Putamen (tissue), 1 donor: ENCODE measurements at regions not wholly inside any gene's neighbourhood (a gene's known extent, or its start where the extent isn't known, plus 50 kb on each side); places are given as distances from the start of the nearest gene placed in this dataset.
"Not testable (repeated sequence)": the region's sequence is repeated elsewhere in the genome, so short reads cannot be mapped to it uniquely, and the experiment has no call there.

Experiments used
- DNase-seq: peaks from one replicate; pipeline ENCODE4 v3.0.0-alpha.2; 2016; ENCODE audit warnings: low spot score

GRCh38 chr13:87206708-87207107, 464.5 kb upstream of the SLITRK5 start:
- no peak for DNase-seq

DNA sequence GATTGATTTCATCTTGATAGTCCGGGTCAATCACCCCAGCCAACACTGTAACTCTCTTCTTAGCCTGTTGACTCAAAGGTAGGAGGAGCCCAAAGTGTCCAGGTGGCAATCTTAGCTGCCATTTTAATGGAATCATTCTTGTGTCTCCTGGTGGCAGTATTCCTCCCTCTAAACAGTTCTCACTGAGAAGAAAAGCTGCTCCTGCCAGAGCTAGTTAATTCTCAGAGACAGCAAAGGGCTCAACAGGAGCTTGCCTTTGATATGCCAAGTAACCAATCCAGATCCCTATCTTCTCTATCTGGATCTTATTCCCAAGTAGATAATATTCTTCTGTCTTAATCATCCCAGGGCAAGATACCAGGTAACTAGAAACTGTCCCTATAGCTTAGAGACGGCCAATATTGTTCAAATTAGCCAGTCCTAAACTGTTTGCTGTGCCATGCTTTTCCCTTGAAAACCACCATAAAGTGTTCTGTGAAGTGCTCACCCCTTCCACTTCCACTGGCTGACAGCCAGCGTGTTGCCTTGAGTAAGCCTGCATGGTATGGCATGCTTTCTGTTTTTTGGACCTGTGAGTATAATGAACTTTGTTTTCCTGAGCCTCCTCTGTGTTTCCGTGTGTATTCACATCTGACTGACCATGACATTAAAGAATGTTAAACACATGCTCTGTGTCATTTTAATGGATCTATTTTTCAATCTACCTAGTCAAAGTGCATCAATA, 463.7 kb upstream of the SLITRK5 start:
- DNase-seq, result no peak

DNA sequence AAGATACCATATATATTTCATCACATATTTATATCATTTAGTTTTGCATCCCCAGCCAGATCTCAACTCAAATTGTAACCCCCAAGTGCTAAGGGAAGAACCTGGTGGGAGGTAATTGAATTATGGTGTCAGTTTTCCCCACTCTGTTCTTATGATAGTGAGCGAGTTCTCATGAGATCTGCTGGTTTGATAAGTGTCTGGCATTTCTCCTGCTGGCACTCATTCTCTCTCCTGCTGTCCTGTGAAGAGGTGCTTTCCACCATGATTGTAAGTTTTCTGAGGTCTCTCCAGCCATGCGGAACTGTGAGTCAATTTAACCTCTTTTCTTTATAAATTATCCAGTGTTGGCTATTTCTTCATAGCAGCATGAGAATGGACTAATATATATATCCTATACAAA, 462.5 kb upstream of the SLITRK5 start:
- DNase-seq, result no peak

GRCh38 chr13:87234981-87235380, 436.2 kb upstream of the SLITRK5 start:
- DNase-seq, result no peak

DNA sequence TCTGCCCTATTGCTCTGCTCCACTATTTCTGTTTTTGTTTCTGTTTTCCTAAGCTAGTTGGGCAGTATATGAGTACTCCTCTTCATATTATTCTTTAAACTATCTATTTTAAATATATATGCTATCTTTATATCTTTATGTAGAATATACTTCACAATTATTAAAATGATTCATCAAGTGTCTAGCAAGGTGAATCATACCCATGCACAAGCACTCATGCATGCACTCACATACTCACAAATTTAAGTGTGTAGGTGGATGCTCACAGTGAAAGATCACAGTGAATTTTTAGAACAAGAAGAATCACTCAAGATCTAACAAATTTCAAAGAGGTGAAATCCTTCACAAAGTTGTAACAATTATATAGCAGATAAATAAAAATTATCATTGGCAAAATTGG, 435.6 kb upstream of the SLITRK5 start:
- DNase-seq, result peak; percentile 2

GRCh38 chr13:87244256-87244890, 426.8 kb upstream of the SLITRK5 start:
- no peak for DNase-seq

DNA sequence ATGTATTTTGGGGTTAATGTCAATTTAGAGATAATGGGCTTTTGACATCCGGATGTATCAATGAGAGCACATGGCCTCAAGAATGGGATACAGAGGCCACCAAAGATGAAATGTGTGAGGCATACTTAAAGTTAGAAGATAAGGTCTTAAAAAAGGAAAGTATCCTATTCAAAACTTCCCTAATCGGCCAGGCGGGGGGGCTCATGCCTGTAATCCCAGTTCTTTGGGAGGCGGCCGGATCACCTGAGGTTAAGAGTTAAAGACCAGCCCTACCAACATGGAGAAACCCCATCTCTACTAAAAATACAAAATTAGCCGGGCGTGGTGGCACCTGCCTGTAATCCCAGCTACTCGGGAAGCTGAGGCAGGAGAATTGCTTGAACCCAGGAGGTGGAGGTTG, 421.3 kb upstream of the SLITRK5 start:
- not testable (repeated sequence) for DNase-seq

- no peak for DNase-seq
Measured at GRCh38 chr13:87255394-87255793, 415.8 kb upstream of the SLITRK5 start.

DNA sequence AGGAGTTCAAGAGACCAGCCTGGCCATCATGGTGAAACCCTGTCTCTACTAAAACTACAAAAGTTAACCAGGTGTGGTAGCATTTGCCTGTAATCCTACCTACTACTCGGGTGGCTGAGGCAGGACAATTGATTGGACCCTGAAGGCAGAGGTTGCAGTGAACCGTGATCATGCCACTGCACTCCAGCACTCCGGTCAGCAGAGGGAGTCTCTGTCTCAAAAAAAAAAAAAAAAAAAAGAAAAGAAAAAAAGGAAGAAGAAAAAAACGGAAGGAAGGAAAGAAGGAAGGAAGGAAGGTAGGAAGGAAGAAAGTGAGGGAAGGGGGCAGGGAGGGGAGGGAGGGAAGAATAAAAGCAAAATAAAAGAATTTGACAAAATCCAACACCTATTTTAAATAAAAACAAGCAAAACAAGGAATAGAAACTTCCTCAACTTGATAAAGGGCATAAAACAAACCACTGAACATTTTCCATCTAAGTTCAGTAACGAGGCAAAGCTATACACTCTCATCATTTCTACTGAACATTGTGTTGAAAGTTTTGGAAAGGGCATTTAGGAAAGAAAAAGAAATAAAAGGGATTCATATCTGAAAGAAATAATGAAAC, 411.6 kb upstream of the SLITRK5 start:
- DNase-seq, result no peak

DNA sequence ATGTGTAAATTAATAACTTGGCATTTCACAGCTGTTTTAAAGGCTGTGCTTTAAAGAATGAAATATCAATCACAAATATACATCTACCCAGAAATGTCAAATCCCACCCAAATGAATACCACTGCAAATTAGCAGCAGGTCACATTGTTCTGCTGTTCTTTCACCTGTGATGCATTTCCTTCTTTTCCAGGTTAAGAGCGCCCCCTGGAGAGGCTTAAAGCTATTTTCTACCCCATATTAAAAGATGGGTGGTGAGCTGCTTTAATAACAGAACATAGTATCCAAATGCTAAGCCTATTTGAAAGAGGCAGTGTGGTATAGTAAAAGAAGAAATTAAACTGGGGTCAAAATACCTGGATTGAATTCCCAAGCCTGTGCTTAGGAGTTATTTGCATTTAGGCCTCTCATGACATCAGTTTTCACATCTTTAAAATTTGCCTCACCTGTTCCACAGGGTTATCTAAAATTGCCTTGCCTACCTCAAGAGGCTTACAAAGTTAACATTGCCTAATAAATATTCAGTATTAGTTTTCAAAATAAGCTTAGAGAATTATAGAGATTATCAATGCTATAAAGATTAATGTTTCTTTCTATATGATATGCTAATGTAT, 396.9 kb upstream of the SLITRK5 start:
- DNase-seq, result peak; percentile 10

DNA sequence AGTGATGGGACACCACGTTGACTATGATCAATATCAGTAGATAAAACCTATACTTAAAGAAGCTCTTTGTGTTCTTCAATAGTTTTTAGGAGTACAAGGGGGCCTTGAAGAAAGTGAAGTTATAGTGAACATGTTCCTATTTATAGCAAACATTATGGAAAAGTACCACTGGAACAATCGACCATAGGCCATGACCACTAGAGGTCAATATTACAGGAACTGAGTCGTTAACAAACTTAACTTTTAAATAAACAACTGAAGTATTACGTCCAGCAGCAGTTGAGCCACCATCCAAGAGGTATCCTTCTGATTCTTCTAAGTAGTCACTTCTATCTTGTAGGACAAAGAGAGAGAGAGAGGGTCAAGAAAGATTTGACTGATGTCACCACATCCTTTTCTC, 391.0 kb upstream of the SLITRK5 start:
- DNase-seq, result no peak

DNA sequence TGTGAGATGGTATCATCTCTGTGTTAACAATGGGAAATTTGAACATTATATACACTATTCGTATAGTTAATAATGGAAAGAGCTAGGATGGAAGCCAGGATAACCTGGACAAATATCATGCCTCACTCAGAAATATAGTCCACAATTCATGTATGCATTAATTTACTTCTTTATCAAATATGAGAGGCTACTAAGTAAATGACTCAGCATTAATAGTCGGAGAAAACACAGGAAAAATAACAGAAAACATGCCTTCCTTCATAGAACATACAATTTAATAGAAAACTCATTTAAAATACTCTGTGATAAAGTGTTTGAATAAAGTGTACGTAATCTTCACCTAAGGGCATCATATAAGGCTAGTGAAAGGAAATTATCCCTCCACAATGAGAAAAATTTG, 383.4 kb upstream of the SLITRK5 start:
- DNase-seq, result no peak

- DNase-seq, result no peak
Measured at GRCh38 chr13:87295636-87296035, 375.5 kb upstream of the SLITRK5 start.

- DNase-seq, result no peak
Measured at GRCh38 chr13:87302034-87302433, 369.1 kb upstream of the SLITRK5 start.

- no peak for DNase-seq
Measured at GRCh38 chr13:87302931-87303330, 368.2 kb upstream of the SLITRK5 start.

- no peak for DNase-seq
Measured at GRCh38 chr13:87311165-87311564, 360.0 kb upstream of the SLITRK5 start.

GRCh38 chr13:87314822-87315221, 356.3 kb upstream of the SLITRK5 start:
- DNase-seq, result no peak

- DNase-seq, result no peak
Measured at GRCh38 chr13:87322386-87322785, 348.8 kb upstream of the SLITRK5 start.

DNA sequence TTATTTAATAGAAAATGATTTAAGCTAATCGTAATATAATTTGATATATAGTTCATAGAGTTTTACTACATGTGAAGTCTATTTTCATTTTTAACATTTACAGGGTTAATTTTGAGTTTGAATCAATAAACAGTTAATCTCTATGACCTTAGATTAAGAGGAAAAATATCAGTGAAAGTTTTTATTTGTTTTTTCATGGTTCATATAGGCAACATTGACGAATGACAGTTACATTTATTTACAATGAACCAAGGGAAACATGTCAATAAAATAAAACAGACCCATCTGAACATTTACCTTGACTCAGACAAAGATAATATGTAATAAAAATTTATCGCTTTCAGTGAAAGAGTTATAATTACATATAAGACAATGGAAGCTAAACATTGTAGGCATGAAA, 346.6 kb upstream of the SLITRK5 start:
- no peak for DNase-seq

DNA sequence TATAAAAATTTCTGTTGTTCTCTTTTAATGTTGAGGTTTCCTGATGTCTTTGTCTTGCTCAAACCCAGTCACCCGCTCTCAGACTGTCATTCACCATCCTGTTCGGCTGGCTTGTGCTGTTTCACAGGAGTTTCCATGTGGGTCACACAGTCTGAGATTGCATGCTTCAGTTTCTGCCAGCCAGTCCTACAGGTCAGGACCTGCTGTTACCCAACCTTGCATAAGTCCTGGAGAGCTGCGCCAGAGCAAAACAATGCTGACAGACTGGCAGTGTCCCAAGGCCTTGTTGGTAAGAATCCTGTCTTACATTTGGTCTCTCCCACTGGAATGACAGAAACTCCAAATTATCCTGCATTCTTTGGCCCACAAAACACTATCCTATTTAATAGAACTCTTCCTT, 340.0 kb upstream of the SLITRK5 start:
- no peak for DNase-seq

GRCh38 chr13:87333599-87333998, 337.6 kb upstream of the SLITRK5 start:
- no peak for DNase-seq

GRCh38 chr13:87334176-87334575, 337.0 kb upstream of the SLITRK5 start:
- DNase-seq, result no peak

DNA sequence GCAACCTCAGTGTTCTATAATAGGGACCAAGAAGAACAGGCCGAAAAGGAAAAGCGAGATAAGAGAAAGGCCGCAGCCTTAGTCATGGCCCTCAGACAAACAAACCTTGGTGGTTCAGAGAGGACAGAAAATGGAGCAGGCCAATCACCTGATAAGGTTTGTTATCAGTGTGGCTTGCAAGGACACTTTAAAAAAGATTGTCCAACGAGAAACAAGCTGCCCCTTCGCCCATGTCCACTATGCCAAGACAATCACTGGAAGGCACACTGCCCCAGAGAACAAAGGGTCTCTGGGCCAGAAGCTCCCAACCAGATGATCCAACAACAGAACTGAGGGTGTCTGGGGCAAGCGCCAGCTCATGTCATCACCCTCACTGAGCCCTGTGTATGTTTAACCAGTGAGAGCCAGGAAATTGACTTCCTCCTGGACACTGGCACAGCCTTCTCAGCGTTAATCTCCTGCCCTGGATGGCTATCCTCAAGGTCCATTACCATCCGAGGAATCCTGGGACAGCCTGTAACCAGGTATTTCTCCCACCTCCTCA, 334.8 kb upstream of the SLITRK5 start:
- DNase-seq, result not testable (repeated sequence)
